Prostate gland (tissue), 2 donors: ENCODE measurements at regions not wholly inside any gene's neighbourhood (a gene's known extent, or its start where the extent isn't known, plus 50 kb on each side); places are given as distances from the start of the nearest gene placed in this dataset.

Experiments
- DNase-seq: peaks from one replicate; pipeline ENCODE4 v3.0.0-alpha.2; 2019; ENCODE audit warnings: low spot score
- H3K27ac ChIP-seq, 2 donors: fragments of 200-600 bp; sonication (generic); 2 replicates each; pipeline ENCODE4 v1.5.1; 2017 to 2019
- H3K27me3 ChIP-seq: fragments of 200-600 bp; sonication (generic); replicated peaks from 2 replicates; pipeline ENCODE4 v1.5.1; 2019; ENCODE audit not compliant: insufficient read depth
- H3K36me3 ChIP-seq, 2 donors: fragments of 200-600 bp; sonication (generic); 1 replicate in 1 of 2; 2 replicates in 1 of 2; pipeline versions ENCODE4 v1.5.1 to v1.8.1; 2017 to 2019
- H3K4me1 ChIP-seq: fragments of 200-600 bp; sonication (generic); replicated peaks from 2 replicates; pipeline ENCODE4 v1.5.1; 2019
- H3K4me3 ChIP-seq, 2 donors: fragments of 200-600 bp; sonication (generic); 2 replicates each; pipeline ENCODE4 v1.5.1; 2017 to 2019
- H3K9me3 ChIP-seq: fragments of 200-600 bp; sonication (generic); 2 replicates; pipeline ENCODE4 v1.5.1; 2017
- POLR2A ChIP-seq: fragments of 450-650 bp; IDR thresholded peaks from one replicate; pipeline ENCODE4 v1.6.1; 2016; ENCODE audit warnings: antibody characterized with exemption, mild to moderate bottlenecking
- POLR2AphosphoS5 ChIP-seq: sonication (generic); formaldehyde crosslinking; IDR thresholded peaks from one replicate; pipeline ENCODE4 v1.6.1; 2017; ENCODE audit warnings: antibody characterized with exemption
- WGBS: methylation state at CpG from one replicate; pipeline ENCODE4 v1.1.5; 2018; 5-methylcytosine and 5-hydroxymethylcytosine counted together
- intact Hi-C: fragments of 100-400 bp; cut with DNase I; formaldehyde crosslinking; loops from one replicate; pipeline ENCODE4 v1.14.2; 2022
- TF ChIP-seq, protein P1 (sequence below), 4 experiments: fragments of 200-600 bp in 2 of 4; fragments of 450-650 bp in 2 of 4; sonication (generic) in 2 of 4; IDR thresholded peaks; 1 replicate in 3 of 4; 2 replicates in 1 of 4; pipeline ENCODE4 v1.5.1; 2016 to 2019; ENCODE audit warnings: antibody characterized with exemption in 4 of 4, mild to moderate bottlenecking in 2 of 4, moderate library complexity in 2 of 4

DNA sequence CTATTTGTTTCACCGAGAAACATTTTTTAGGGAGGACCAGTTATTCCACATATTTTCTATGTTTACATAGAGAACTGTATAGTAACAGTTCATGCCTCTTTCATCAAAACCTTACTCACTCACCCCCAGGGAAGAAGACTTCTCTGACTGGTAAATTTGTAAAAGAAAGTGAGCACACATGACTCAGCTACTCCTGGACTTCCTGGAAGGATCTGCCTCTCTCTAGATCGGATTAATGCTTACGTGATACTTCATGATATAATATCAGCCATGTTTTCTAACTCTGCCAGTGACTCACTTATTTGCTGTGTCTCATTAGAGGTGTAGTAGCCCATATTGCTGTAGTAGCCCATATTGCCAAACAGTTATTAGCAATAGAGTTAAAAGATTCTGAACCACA, 494.3 kb upstream of the ATXN7L3B start:
- Histone ChIP-seq H3K4me1 (no peaks in the 10 kb centered on the region), H3K4me3 (no peak overlapping the region), H3K9me3 (no peaks in the 10 kb centered on the region), H3K36me3 (no peaks in the 10 kb centered on the region), H3K27ac (no peak overlapping the region), H3K27me3 (no peaks in the 10 kb centered on the region)
- intact Hi-C loops: no loop called here
- DNase-seq: no peak
- TF ChIP-seq POLR2AphosphoS5 (no peak), POLR2A (no peak)
- TF ChIP-seq, protein P1, sequence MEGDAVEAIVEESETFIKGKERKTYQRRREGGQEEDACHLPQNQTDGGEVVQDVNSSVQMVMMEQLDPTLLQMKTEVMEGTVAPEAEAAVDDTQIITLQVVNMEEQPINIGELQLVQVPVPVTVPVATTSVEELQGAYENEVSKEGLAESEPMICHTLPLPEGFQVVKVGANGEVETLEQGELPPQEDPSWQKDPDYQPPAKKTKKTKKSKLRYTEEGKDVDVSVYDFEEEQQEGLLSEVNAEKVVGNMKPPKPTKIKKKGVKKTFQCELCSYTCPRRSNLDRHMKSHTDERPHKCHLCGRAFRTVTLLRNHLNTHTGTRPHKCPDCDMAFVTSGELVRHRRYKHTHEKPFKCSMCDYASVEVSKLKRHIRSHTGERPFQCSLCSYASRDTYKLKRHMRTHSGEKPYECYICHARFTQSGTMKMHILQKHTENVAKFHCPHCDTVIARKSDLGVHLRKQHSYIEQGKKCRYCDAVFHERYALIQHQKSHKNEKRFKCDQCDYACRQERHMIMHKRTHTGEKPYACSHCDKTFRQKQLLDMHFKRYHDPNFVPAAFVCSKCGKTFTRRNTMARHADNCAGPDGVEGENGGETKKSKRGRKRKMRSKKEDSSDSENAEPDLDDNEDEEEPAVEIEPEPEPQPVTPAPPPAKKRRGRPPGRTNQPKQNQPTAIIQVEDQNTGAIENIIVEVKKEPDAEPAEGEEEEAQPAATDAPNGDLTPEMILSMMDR (IDR thresholded peaks at IDR 0.05): no peak
- 38% methylated on average over 3 of the region's 3 CpGs for WGBS

DNA sequence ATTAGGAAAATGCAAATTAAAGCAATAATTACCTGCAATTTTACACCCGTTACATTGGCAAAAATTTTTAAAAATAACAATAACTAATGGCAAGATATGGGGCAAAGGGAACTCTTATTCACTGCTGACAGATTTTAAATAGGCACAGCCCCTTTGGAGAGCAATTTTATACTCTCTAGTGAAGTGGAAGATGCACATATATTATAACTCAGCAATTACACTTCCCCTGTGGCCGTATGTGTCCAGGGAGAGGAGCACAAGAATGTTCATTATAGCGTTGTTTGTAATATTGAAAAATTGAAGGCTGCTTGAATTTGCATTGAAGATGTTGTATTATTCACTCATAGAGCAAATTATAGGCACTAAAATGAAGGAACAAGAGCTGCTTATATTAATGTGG, 488.3 kb upstream of the ATXN7L3B start:
- H3K36me3 ChIP-seq: no peaks in the 10 kb centered on the region
- DNase-seq: no peak
- TF ChIP-seq POLR2A: no peak
- H3K27ac ChIP-seq: no peak overlapping the region
- intact Hi-C loops: no loop called here
- WGBS: 80% methylated on average over 3 of the region's 3 CpGs
- no peaks in the 10 kb centered on the region for H3K9me3 ChIP-seq
- no peaks in the 10 kb centered on the region for H3K4me1 ChIP-seq
- H3K27me3 ChIP-seq: no peaks in the 10 kb centered on the region
- H3K4me3 ChIP-seq: no peak overlapping the region

DNA sequence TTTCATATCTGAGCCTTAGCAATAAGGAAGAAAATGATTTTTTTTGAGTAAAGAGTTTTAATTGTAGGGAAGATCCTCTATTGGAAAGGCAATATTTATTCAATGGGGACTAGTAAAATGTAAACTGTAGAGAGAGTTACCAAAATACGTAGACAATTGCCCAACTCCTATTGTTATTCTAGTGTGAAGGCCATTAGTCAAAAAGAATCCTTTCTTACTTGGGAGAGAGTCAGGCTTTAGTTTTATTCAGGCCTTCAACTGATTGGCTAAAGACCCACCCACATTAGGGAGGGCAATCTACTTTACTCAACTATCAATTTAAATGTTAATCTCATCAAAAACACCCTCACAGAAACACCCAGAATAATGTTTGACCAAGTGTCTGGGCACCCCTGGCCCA, 485.8 kb upstream of the ATXN7L3B start:
- TF ChIP-seq POLR2AphosphoS5: no peak
- TF ChIP-seq POLR2A: no peak
- TF ChIP-seq, protein P1 (IDR thresholded peaks at IDR 0.05): no peak
- Histone ChIP-seq H3K9me3 (no peaks in the 10 kb centered on the region), H3K36me3 (no peaks in the 10 kb centered on the region), H3K27me3 (no peaks in the 10 kb centered on the region), H3K27ac (no peak overlapping the region), H3K4me3 (no peak overlapping the region), H3K4me1 (no peaks in the 10 kb centered on the region)
- no peak for DNase-seq
- WGBS: 44% methylated on average over 1 of the region's 1 CpG
- intact Hi-C loops: no loop called here

DNA sequence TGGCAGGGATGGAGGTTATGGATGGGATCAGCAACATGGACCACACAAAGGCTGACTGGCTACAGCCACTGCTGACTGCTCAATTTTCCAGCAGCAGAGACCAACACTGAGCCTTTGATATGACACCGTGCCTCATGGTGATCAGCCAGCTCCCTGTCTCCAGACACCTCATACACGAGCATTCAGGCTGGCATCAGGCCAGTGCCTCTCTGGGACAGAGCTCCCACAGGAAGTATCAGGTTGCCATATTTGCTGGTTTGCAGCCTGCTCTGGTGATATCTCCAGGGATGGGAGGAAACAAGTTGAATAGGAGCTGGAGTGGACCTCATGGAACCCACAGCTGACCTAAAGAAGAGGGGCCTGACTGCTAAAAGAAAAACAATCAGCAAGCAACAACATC, 471.2 kb upstream of the ATXN7L3B start:
- DNase-seq: no peak
- Histone ChIP-seq H3K27me3 (no peaks in the 10 kb centered on the region), H3K36me3 (no peaks in the 10 kb centered on the region), H3K4me1 (no peaks in the 10 kb centered on the region), H3K27ac (no peak overlapping the region), H3K4me3 (no peak overlapping the region), H3K9me3 (no peaks in the 10 kb centered on the region)
- intact Hi-C loops: no loop called here
- TF ChIP-seq POLR2AphosphoS5 (no peak), POLR2A (no peak)
- TF ChIP-seq, protein P1 (IDR thresholded peaks at IDR 0.05): no peak
- WGBS: 44% methylated on average over 2 of the region's 2 CpGs

DNA sequence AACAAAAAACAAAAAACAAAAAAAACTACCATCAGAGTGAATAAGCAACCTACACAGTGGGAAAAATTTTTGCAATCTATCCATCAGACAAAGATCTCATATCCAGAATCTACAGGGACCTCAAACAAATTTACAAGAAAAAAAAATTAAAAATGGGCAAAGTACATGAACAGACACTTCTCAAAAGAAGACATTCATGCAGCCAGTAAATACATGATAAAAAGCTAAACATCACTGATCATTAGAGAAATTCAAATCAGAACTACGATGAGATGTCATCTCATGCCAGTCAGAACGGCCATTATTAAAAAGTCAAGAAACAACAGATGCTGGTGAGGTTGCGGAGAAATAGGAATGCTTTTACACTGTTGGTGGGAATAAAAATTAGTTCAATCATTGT, 466.5 kb upstream of the ATXN7L3B start:
- TF ChIP-seq, protein P1 (IDR thresholded peaks at IDR 0.05): no peak
- Histone ChIP-seq H3K27me3 (no peaks in the 10 kb centered on the region), H3K4me1 (no peaks in the 10 kb centered on the region), H3K9me3 (no peaks in the 10 kb centered on the region), H3K27ac (no peak overlapping the region), H3K4me3 (no peak overlapping the region), H3K36me3 (no peaks in the 10 kb centered on the region)
- DNase-seq: no peak
- intact Hi-C loops: no loop called here
- 98% methylated on average over 3 of the region's 3 CpGs for WGBS

DNA sequence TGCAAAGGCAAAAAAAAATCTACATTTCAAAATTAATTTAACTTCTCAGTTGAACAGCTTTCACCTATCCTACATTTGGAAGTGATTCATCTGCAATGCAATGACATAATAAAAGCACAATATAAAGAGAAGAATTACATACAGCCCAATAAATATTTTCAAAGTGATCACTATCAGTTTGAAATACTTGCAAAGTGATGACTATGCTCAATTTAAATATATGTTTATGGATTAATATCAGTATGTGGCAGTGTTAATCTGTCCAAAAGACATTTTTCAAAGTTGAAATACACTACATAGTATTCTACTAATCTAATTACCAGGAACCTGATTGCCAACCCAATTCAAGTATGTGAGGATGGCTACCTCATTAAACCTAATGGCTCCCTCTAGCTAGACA, 460.7 kb upstream of the ATXN7L3B start:
- H3K36me3 ChIP-seq: no peaks in the 10 kb centered on the region
- no peak overlapping the region for H3K27ac ChIP-seq
- H3K9me3 ChIP-seq: no peaks in the 10 kb centered on the region
- H3K4me1 ChIP-seq: no peaks in the 10 kb centered on the region
- intact Hi-C loops: no loop called here
- no peak overlapping the region for H3K4me3 ChIP-seq
- no peak for DNase-seq
- no peaks in the 10 kb centered on the region for H3K27me3 ChIP-seq
- TF ChIP-seq, protein P1 (IDR thresholded peaks at IDR 0.05): no peak
- no peak for TF ChIP-seq POLR2A
- no peak for TF ChIP-seq POLR2AphosphoS5
